HCT116 (cell line): ENCODE measurements at regions not wholly inside any gene's neighbourhood (a gene's known extent, or its start where the extent isn't known, plus 50 kb on each side); places are given as distances from the start of the nearest gene placed in this dataset.

Experiments
- ATAC-seq: fragments of 200-7000 bp; cut with Tn5 transposase; 2 replicates; pipeline ENCODE4 v1.9.1; 2020; ENCODE audit warnings: mild to moderate bottlenecking, moderate library complexity
- BruUV-seq: library from RNA; stranded (reverse); fragments of 400-500 nt; replicated peaks from 2 replicates; lab custom pipeline; 2021; lab: Mats Ljungman, UMichigan
- CTCF ChIA-PET: fragments of 300-600 bp; sonication (Branson Sonifier 250); formaldehyde crosslinking; loops from one replicate; lab custom pipeline; 2021; ENCODE audit warnings: antibody characterized with exemption; lab: Charles Lee
- POLR2A ChIA-PET: fragments of 300-600, 350-600 bp; sonication (Branson Sonifier 250); formaldehyde crosslinking; loops from one replicate; lab custom pipeline; 2021; ENCODE audit warnings: antibody characterized with exemption; lab: Charles Lee
- RAD21 ChIA-PET, 2 experiments: fragments of 300-600 bp; sonication (Branson Sonifier 250); formaldehyde crosslinking; loops; one replicate each; lab custom pipeline; 2023; ENCODE audit warnings: low total read pairs in 2 of 2; ENCODE audit not compliant: uncharacterized antibody in 2 of 2, unreplicated experiment in 2 of 2, low non-redundant PET in 1 of 2; lab: Charles Lee
- DNase-seq: peaks from one replicate; pipeline ENCODE4 v3.0.0-alpha.2; 2010; ENCODE audit warnings: low read depth, low spot score
- H2AFZ ChIP-seq: fragments of 200-600 bp; shearing (Covaris generic), sonication (generic); 2 replicates; pipeline ENCODE4 v1.6.1; 2017; ENCODE audit warnings: low read depth, mixed run types, mixed read lengths, antibody characterized with exemption, low read length; ENCODE audit not compliant: poor library complexity, severe bottlenecking
- H3K27ac ChIP-seq: 2 replicates; pipeline ENCODE4 v1.5.1; 2012; ENCODE audit warnings: low read depth, low read length
- H3K27me3 ChIP-seq: fragments of 200-600 bp; sonication (generic); 2 replicates; pipeline ENCODE4 v1.6.1; 2016; ENCODE audit warnings: mixed run types, low read length, mixed read lengths; ENCODE audit not compliant: insufficient read depth
- H3K36me3 ChIP-seq, 2 experiments: fragments of 200-500 bp in 1 of 2; fragments of 200-600 bp in 1 of 2; sonication (Bioruptor generic) in 1 of 2; sonication (generic) in 1 of 2; 2 replicates each; pipeline versions ENCODE4 v1.5.1 to v1.6.1; 2014 to 2016; ENCODE audit warnings: low read length in 2 of 2, inconsistent platforms in 1 of 2, mixed read lengths in 1 of 2, mixed run types in 1 of 2; ENCODE audit not compliant: insufficient read depth in 2 of 2, control insufficient read depth in 1 of 2
- H3K4me1 ChIP-seq, 2 experiments: fragments of 200-600 bp in 1 of 2; sonication (generic) in 1 of 2; 2 replicates each; pipeline versions ENCODE4 v1.5.1 to v1.6.1; 2012 to 2017; ENCODE audit warnings: low read length in 2 of 2, inconsistent platforms in 1 of 2, mild to moderate bottlenecking in 1 of 2, mixed read lengths in 1 of 2, mixed run types in 1 of 2, moderate library complexity in 1 of 2; ENCODE audit not compliant: insufficient read depth in 2 of 2, control insufficient read depth in 1 of 2
- H3K4me2 ChIP-seq: fragments of 200-600 bp; sonication (generic); 2 replicates; pipeline ENCODE4 v1.6.1; 2017; ENCODE audit warnings: mixed run types, low read length, mixed read lengths
- H3K4me3 ChIP-seq, 2 experiments: fragments of 200-600 bp in 1 of 2; sonication (generic) in 1 of 2; replicated peaks in 1 of 2; 2 replicates each; pipeline ENCODE4 v1.5.1; 2011 to 2016; ENCODE audit warnings: low read length in 2 of 2, control low read depth in 1 of 2, low read depth in 1 of 2, mild to moderate bottlenecking in 1 of 2, mixed read lengths in 1 of 2, mixed run types in 1 of 2
- H3K79me2 ChIP-seq: fragments of 200-600 bp; sonication (generic); 2 replicates; pipeline ENCODE4 v1.6.1; 2017; ENCODE audit warnings: mild to moderate bottlenecking, mixed run types, low read length, moderate library complexity, mixed read lengths; ENCODE audit not compliant: insufficient read depth
- H3K9ac ChIP-seq: fragments of 200-600 bp; sonication (generic); 2 replicates; pipeline ENCODE4 v1.6.1; 2016; ENCODE audit warnings: low read length, mixed read lengths
- H3K9me2 ChIP-seq: fragments of 200-600 bp; sonication (generic), shearing (Covaris generic); 2 replicates; pipeline ENCODE4 v1.6.1; 2017; ENCODE audit warnings: mixed run types, mild to moderate bottlenecking, moderate library complexity; ENCODE audit not compliant: insufficient read depth
- H3K9me3 ChIP-seq, 2 experiments: fragments of 200-500 bp in 1 of 2; fragments of 200-600 bp in 1 of 2; sonication (Bioruptor generic) in 1 of 2; sonication (generic) in 1 of 2; 2 replicates each; pipeline ENCODE4 v1.6.1; 2014 to 2017; ENCODE audit warnings: low read length in 2 of 2, mixed read lengths in 2 of 2, inconsistent platforms in 1 of 2, low read depth in 1 of 2, mild to moderate bottlenecking in 1 of 2, mixed run types in 1 of 2, moderate library complexity in 1 of 2; ENCODE audit not compliant: control insufficient read depth in 1 of 2, insufficient read depth in 1 of 2
- H4K20me1 ChIP-seq: fragments of 200-600 bp; sonication (generic), shearing (Covaris generic); 2 replicates; pipeline ENCODE4 v1.6.1; 2017; ENCODE audit warnings: mixed run types, mild to moderate bottlenecking, moderate library complexity; ENCODE audit not compliant: insufficient read depth
- ATF3 ChIP-seq: IDR thresholded peaks from 2 replicates; pipeline ENCODE4 v1.6.1; 2012
- POLR2A ChIP-seq: IDR thresholded peaks from 2 replicates; pipeline ENCODE4 v1.7.0; 2011; ENCODE audit warnings: borderline replicate concordance; ENCODE audit not compliant: insufficient read depth, insufficient read length; ENCODE audit errors: extremely low read depth
- POLR2AphosphoS5 ChIP-seq: IDR thresholded peaks from 2 replicates; pipeline ENCODE4 v1.6.1; 2011; ENCODE audit warnings: mild to moderate bottlenecking, low read depth, low read length, moderate library complexity
- REST ChIP-seq: IDR thresholded peaks from 2 replicates; pipeline ENCODE4 v1.6.1; 2012; ENCODE audit warnings: low read depth
- TCF7L2 ChIP-seq: IDR thresholded peaks from 2 replicates; pipeline ENCODE4 v1.7.0; 2011; ENCODE audit warnings: borderline replicate concordance, inconsistent platforms; ENCODE audit not compliant: insufficient read depth, insufficient read length; ENCODE audit errors: extremely low read depth
- intact Hi-C: fragments of 100-400 bp; cut with micrococcal nuclease; formaldehyde crosslinking; loops from 2 replicates; pipeline ENCODE4 v1.10.0; 2022

- no peaks in the 10 kb centered on the region for H3K79me2 ChIP-seq
- no peak for DNase-seq
- no peak overlapping the region for H3K9ac ChIP-seq
- no peak for ATAC-seq
- intact Hi-C loops, result no loop called here
- no peak overlapping the region for H3K27ac ChIP-seq
- H3K4me1 ChIP-seq, result no peaks in the 10 kb centered on the region
- TF ChIP-seq REST (no peak), POLR2A (no peak), TCF7L2 (no peak), POLR2AphosphoS5 (no peak), ATF3 (no peak)
- H3K4me3 ChIP-seq, result no peak overlapping the region
- no peaks in the 10 kb centered on the region for H4K20me1 ChIP-seq
- H3K36me3 ChIP-seq, result no peaks in the 10 kb centered on the region
- RAD21 ChIA-PET, result no interaction called here
- H2AFZ ChIP-seq, result no peak overlapping the region
- CTCF ChIA-PET, result no interaction called here
- no peaks in the 10 kb centered on the region for H3K9me2 ChIP-seq
- POLR2A ChIA-PET, result no interaction called here
- H3K9me3 ChIP-seq, result no peaks in the 10 kb centered on the region
- H3K4me2 ChIP-seq, result no peak overlapping the region
- no peaks in the 10 kb centered on the region for H3K27me3 ChIP-seq
- no TSS peak for BruUV-seq
These were observed 775.9 kb upstream of the TSPY4 start for GRCh38 chrY:8561385-8561784.
